Fibroblast of pulmonary artery (primary cell): ENCODE measurements at regions not wholly inside any gene's neighbourhood (a gene's known extent, or its start where the extent isn't known, plus 50 kb on each side); places are given as distances from the start of the nearest gene placed in this dataset.

ENCODE experiments used
- DNase-seq: peaks from one replicate; pipeline ENCODE4 v3.0.0-alpha.2; 2010; ENCODE audit warnings: low read depth
- H3K4me3 ChIP-seq: replicated peaks from 2 replicates; pipeline ENCODE4 v1.5.1; 2011; ENCODE audit warnings: low read depth, mild to moderate bottlenecking, control low read depth, low read length, moderate library complexity
- TF ChIP-seq, protein P1 (sequence below): IDR thresholded peaks from 2 replicates; pipeline ENCODE4 v1.5.1; 2011; ENCODE audit warnings: mild to moderate bottlenecking, control low read depth, low read length, inconsistent platforms; ENCODE audit errors: missing control alignments

DNA sequence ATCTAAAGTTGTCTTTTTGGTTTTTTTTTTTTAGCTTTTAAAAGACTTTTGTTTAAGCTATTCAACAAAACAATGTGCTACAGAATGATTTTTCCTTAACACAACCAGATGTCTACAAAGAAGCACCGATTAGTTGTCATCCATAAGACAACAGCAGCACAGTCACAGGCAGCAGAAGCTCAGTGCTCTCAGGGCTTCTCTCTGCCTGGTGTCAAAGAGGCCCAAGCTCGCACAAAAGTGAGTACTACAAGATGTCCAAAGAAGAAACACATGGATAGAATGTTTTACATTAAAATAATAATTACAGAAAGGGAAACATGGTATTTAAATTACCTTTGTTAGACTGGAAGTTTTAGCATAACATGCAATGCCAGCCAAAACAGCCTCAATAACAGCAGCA, 81.6 kb downstream of the DNAAF9 start:
- H3K4me3 ChIP-seq = no peak overlapping the region
- TF ChIP-seq, protein P1, sequence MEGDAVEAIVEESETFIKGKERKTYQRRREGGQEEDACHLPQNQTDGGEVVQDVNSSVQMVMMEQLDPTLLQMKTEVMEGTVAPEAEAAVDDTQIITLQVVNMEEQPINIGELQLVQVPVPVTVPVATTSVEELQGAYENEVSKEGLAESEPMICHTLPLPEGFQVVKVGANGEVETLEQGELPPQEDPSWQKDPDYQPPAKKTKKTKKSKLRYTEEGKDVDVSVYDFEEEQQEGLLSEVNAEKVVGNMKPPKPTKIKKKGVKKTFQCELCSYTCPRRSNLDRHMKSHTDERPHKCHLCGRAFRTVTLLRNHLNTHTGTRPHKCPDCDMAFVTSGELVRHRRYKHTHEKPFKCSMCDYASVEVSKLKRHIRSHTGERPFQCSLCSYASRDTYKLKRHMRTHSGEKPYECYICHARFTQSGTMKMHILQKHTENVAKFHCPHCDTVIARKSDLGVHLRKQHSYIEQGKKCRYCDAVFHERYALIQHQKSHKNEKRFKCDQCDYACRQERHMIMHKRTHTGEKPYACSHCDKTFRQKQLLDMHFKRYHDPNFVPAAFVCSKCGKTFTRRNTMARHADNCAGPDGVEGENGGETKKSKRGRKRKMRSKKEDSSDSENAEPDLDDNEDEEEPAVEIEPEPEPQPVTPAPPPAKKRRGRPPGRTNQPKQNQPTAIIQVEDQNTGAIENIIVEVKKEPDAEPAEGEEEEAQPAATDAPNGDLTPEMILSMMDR = no peak
- no peak for DNase-seq

DNA sequence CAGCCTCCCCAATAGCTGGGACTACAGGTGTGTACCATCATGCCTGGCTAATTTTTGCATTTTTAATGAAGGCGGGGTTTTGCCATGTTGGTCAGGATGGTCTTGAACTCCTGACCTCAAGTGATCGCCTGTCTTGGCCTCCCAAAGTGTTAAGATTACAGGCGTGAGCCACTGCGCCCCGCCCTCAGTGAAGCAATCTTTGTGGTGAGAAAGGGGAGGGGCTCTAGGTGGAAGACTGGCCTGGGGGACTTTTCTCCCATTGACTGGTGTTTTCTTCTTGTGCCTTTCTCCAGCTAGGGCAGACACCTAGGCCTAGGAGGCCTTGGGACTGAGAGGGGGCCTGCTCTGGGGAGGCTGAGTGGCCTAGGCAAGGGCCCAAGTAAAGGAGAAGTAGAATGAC, 84.1 kb downstream of the DNAAF9 start:
- no peak for DNase-seq
- H3K4me3 ChIP-seq = no peak overlapping the region
- TF ChIP-seq, protein P1 = no peak

DNA sequence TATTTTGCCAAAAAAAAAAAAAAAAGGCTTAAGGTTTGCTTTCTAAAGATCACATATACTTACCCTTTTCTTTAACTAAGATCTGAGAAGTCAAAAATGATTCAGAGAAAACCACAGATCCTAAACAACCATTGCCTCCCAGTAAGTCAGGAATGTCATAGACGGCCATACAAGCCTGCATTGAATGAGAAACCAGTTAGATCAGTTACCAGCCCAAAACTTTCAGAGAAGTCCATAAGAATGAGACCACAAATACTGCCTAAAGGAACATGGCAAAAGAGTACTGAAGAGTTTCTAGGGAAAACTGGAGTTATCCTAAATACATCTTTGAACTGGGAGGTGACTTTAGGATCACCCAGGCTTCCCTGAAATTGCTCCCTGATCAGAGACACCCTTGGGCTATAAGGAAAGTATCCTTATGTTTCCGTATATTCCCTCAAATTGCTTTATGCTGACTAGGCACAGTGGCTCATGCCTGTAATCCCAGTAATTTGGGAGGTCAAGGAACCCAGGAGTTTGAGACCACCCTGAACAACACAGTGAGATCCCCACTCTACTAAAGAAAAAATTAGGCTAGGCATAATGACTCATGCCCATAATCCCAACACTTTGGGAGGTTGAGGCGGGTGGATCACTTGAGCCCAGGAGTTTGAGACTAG, 79.4 kb upstream of the SLC4A11 start:
- DNase-seq = no peak
- no peak overlapping the region for H3K4me3 ChIP-seq
- TF ChIP-seq, protein P1 = no peak

DNA sequence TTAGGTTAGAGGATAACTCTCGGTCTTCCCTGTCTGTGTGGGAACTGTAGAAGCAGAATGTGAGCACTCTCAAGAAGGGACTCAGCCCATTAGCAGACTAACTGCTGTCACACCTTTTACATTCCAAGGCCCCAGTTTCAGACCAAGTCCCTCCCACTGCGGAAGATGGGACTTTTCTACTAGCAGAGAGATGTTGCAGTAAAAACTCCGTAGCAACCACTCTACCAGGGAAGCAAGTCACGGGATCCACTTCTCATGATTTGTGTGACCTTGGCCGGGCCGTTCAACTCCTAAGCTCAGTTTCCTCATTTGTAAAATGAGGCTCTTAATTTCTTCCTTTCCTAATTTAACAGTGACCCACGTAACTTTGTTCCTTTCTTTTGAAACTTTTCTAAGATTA, 77.1 kb upstream of the SLC4A11 start:
- no peak for DNase-seq
- no peak overlapping the region for H3K4me3 ChIP-seq
- TF ChIP-seq, protein P1 = no peak

DNA sequence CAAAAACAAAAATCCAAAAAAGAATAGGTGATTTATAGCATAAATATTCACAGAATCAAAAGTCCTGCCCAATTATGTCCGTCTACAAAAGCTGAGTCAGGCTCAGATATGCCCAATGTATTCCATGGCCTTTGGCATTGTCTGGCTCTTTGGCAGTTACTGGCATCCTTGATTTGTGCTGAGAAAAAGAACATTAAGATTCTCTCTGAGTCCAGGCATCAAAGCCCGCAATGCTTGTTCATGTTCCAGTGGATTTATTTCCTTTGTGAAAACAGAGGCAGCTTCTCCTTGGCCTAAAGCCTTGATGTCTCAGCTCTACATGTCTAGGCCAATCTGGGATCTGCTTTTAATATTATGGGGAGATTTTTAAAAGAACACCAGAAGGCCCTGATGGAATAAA, 76.1 kb upstream of the SLC4A11 start:
- no peak overlapping the region for H3K4me3 ChIP-seq
- no peak for DNase-seq
- TF ChIP-seq, protein P1 = no peak

DNA sequence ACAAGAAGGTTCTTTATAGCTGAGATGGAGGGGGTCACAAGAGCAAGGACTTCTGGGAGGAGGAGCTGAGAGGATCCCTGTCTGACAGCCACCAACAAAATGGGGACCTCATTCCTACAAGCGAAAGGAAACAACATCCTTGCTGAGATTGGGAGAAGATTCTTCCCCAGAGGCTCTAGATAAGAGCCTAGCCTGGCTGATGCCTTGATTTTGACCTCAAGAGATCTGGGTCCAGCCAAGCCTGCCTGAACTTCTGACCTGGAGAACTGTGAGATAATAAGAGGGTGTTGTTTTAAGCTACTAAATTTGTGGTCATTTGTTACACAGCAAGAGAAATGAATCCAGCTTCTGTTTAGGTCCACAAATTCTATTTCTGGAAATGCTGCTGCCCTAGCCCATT, 75.4 kb upstream of the SLC4A11 start:
- TF ChIP-seq, protein P1 = no peak
- H3K4me3 ChIP-seq = no peak overlapping the region
- no peak for DNase-seq

DNA sequence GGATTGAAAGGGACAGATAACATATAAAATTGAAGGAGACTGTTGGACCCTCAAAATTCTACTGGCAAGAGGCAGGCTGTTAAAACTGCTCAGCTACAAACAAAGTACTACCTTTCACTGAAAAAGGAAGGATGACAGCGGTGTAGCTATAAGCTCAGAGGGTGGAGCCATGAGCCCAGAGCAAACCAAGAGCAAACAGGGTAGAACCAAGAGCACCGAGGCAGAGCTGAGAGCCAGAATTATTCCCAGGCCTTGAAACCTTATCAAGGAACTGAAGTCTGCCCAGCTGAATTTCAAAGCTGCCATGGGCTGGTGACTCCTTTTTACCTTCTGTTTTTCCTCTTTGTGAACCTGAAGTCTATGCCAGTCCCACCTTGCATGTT, 74.7 kb upstream of the SLC4A11 start:
- H3K4me3 ChIP-seq = no peak overlapping the region
- TF ChIP-seq, protein P1 = no peak
- DNase-seq = no peak
